ENCODE measurements at regions not wholly inside any gene's neighbourhood (a gene's known extent, or its start where the extent isn't known, plus 50 kb on each side); places are given as distances from the start of the nearest gene placed in this dataset.

- ATAC-seq, result no peak
- H3K36me3 ChIP-seq, result no peaks in the 10 kb centered on the region
These were observed 102.9 kb upstream of the NFE2L3 start for GRCh38 chr7:26049081-26049480.

DNA sequence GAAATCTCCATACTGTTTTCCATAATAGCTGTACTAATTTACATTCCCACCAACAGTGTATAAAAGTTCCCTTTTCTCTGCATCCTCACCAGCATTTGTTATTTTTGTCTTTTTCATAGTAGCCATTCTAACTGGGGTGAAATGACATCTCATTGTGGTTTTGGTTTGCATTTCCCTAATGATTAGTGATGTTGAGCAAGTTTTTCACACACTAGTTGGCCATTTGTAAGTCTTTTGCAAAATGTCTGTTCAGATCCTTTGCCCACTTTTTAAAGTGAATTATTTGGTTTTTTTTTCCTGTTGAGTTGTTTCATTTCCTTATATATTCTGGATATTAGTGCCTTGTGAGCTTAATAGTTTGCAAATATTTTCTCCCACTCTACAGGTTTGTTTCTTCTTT, 101.0 kb upstream of the NFE2L3 start:
- in situ Hi-C loops (cut with MboI; ENCODE audit: low sequenced_read_pairs in 4 of 4), result loop anchor here in 1 of 4 donors (10.0 kb wide), 1 partner anchor 156 kb away; no protein-coding TSS in a partner anchor
- Histone ChIP-seq H3K36me3 (no peaks in the 10 kb centered on the region), H3K27me3 (peaks cover 0 to 9% (median 0%) of the 10 kb centered on the region in 3 donors), H3K9me3 (no peaks in the 10 kb centered on the region), H3K27ac (no peak overlapping the region), H3K4me1 (no peaks in the 10 kb centered on the region), H3K4me3 (no peak overlapping the region)
- intact Hi-C loops (cut with DNase I; ENCODE audit: low total_unique reads), result no loop called here
- no peak for TF ChIP-seq CTCF (IDR thresholded peaks at IDR 0.05 in 4 of 5, conservative IDR thresholded peaks at IDR 0.05 in 1 of 5)
- no peak for TF ChIP-seq POLR2A (IDR thresholded peaks at IDR 0.05)
- DNase-seq (no peak), ATAC-seq (no peak)

More at GRCh38 chr7:26049081-26049480, 102.9 kb upstream of the NFE2L3 start:
- Histone ChIP-seq H3K27ac (no peak overlapping the region), H3K4me3 (no peak overlapping the region), H3K27me3 (peaks cover 0 to 9% (median 0%) of the 10 kb centered on the region in 3 donors), H3K9me3 (no peaks in the 10 kb centered on the region), H3K4me1 (no peaks in the 10 kb centered on the region)
- in situ Hi-C loops (cut with MboI; ENCODE audit: low sequenced_read_pairs in 4 of 4), result no loop called here
- no peak for DNase-seq
- intact Hi-C loops (cut with DNase I; ENCODE audit: low total_unique reads), result no loop called here
- TF ChIP-seq CTCF (IDR thresholded peaks at IDR 0.05 in 4 of 5, conservative IDR thresholded peaks at IDR 0.05 in 1 of 5), result no peak
- no peak for TF ChIP-seq POLR2A (IDR thresholded peaks at IDR 0.05)

- in situ Hi-C loops (cut with MboI; ENCODE audit: low sequenced_read_pairs in 4 of 4), result loop anchor here in 1 of 4 donors (10.0 kb wide), 1 partner anchor 158 kb away; no protein-coding TSS in a partner anchor
These were observed 99.3 kb upstream of the NFE2L3 start for GRCh38 chr7:26052706-26053105.

DNA sequence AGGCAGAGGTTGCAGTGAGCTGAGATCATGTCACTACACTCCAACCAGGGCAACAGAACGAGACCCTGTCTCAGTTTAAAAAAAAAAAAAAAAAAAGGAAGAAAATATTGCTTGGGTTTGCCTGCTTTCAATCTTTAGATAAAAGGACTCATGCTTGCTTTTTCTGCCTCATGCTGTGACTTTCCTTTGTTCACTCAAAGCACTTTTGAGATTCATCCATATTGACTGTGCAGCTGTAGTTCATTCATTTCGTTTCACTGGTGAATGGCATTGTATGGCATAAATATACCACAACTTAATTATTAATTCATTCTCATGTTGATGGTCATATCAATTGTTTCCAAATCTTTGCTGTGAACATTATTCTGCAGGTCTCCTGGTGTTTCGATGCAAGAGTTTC, 97.6 kb upstream of the NFE2L3 start:
- Histone ChIP-seq H3K36me3 (no peaks in the 10 kb centered on the region), H3K4me3 (no peak overlapping the region), H3K9me3 (no peaks in the 10 kb centered on the region), H3K27ac (no peak overlapping the region), H3K4me1 (no peaks in the 10 kb centered on the region), H3K27me3 (peaks cover 0 to 9% (median 0%) of the 10 kb centered on the region in 3 donors)
- DNase-seq (no peak), ATAC-seq (no peak)
- TF ChIP-seq CTCF (IDR thresholded peaks at IDR 0.05 in 4 of 5, conservative IDR thresholded peaks at IDR 0.05 in 1 of 5) (no peak), POLR2A (IDR thresholded peaks at IDR 0.05) (no peak)
- in situ Hi-C loops (cut with MboI; ENCODE audit: low sequenced_read_pairs in 4 of 4), result loop anchor here in 1 of 4 donors (10.0 kb wide), 1 partner anchor 160 kb away; no protein-coding TSS in a partner anchor
- intact Hi-C loops (cut with DNase I; ENCODE audit: low total_unique reads), result no loop called here

More at GRCh38 chr7:26052706-26053105, 99.3 kb upstream of the NFE2L3 start:
- no peaks in the 10 kb centered on the region for H3K9me3 ChIP-seq
- no peak for ATAC-seq
- H3K4me3 ChIP-seq, result no peak overlapping the region
- no peaks in the 10 kb centered on the region for H3K36me3 ChIP-seq
- no peak for TF ChIP-seq CTCF (IDR thresholded peaks at IDR 0.05 in 4 of 5, conservative IDR thresholded peaks at IDR 0.05 in 1 of 5)
- TF ChIP-seq POLR2A (IDR thresholded peaks at IDR 0.05), result no peak
- H3K27ac ChIP-seq, result no peak overlapping the region
- peaks cover 0 to 9% (median 0%) of the 10 kb centered on the region in 3 donors for H3K27me3 ChIP-seq
- intact Hi-C loops (cut with DNase I; ENCODE audit: low total_unique reads), result no loop called here
- H3K4me1 ChIP-seq, result no peaks in the 10 kb centered on the region
- DNase-seq, result no peak

- intact Hi-C loops (cut with DNase I; ENCODE audit: low total_unique reads), result no loop called here
- in situ Hi-C loops (cut with MboI; ENCODE audit: low sequenced_read_pairs in 4 of 4), result loop anchor here in 2 of 4 donors (5.0 to 10.0 kb wide), 2 partner anchors 148 to 160 kb away; no protein-coding TSS in a partner anchor
- peaks cover 0 to 4% (median 0%) of the 10 kb centered on the region in 3 donors for H3K27me3 ChIP-seq
- no peaks in the 10 kb centered on the region for H3K36me3 ChIP-seq
- TF ChIP-seq CTCF (IDR thresholded peaks at IDR 0.05 in 4 of 5, conservative IDR thresholded peaks at IDR 0.05 in 1 of 5), result no peak
- no peak for TF ChIP-seq POLR2A (IDR thresholded peaks at IDR 0.05)
- no peaks in the 10 kb centered on the region for H3K9me3 ChIP-seq
- DNase-seq, result no peak
- no peak overlapping the region for H3K27ac ChIP-seq
- H3K4me1 ChIP-seq, result no peaks in the 10 kb centered on the region
- H3K4me3 ChIP-seq, result no peak overlapping the region
- ATAC-seq, result no peak
These were observed 96.8 kb upstream of the NFE2L3 start for GRCh38 chr7:26055241-26055640.

Measured in gastrocnemius medialis (tissue), 4 donors.